KOPT-K1 (cell line): ENCODE measurements at regions not wholly inside any gene's neighbourhood (a gene's known extent, or its start where the extent isn't known, plus 50 kb on each side); places are given as distances from the start of the nearest gene placed in this dataset.
"Not testable (repeated sequence)": the region's sequence is repeated elsewhere in the genome, so short reads cannot be mapped to it uniquely, and the experiment has no call there.

ENCODE experiments used
- H3K27ac ChIP-seq: fragments of 200-600 bp; sonication (generic); 2 replicates; pipeline ENCODE4 v1.5.1; 2016; ENCODE audit warnings: antibody characterized with exemption, mild to moderate bottlenecking, low read depth, low read length; ENCODE audit not compliant: poor library complexity, severe bottlenecking
- H3K36me3 ChIP-seq: fragments of 200-600 bp; sonication (generic); 2 replicates; pipeline ENCODE4 v1.5.1; 2017; ENCODE audit warnings: antibody characterized with exemption, mild to moderate bottlenecking, low read length, moderate library complexity; ENCODE audit not compliant: insufficient read depth
- H3K9me3 ChIP-seq: fragments of 200-600 bp; sonication (generic); 2 replicates; pipeline ENCODE4 v1.5.1; 2017; ENCODE audit warnings: antibody characterized with exemption, low read length, mild to moderate bottlenecking; ENCODE audit not compliant: insufficient read depth, poor library complexity, severe bottlenecking

- Histone ChIP-seq H3K27ac (no peak overlapping the region), H3K36me3 (no peaks in the 10 kb centered on the region), H3K9me3 (no peaks in the 10 kb centered on the region)
These were observed 60.9 kb upstream of the VCAM1 start for GRCh38 chr1:100658716-100659026.

GRCh38 chr1:100661176-100661575 lies 58.4 kb upstream of the VCAM1 start:
- Histone ChIP-seq H3K27ac (no peak overlapping the region), H3K36me3 (no peaks in the 10 kb centered on the region), H3K9me3 (no peaks in the 10 kb centered on the region)

- not testable (repeated sequence) for H3K9me3 ChIP-seq, H3K27ac ChIP-seq, H3K36me3 ChIP-seq
These were observed 51.0 kb upstream of the VCAM1 start for GRCh38 chr1:100668494-100668893.
